ENCODE measurements at regions not wholly inside any gene's neighbourhood (a gene's known extent, or its start where the extent isn't known, plus 50 kb on each side); places are given as distances from the start of the nearest gene placed in this dataset.

DNA sequence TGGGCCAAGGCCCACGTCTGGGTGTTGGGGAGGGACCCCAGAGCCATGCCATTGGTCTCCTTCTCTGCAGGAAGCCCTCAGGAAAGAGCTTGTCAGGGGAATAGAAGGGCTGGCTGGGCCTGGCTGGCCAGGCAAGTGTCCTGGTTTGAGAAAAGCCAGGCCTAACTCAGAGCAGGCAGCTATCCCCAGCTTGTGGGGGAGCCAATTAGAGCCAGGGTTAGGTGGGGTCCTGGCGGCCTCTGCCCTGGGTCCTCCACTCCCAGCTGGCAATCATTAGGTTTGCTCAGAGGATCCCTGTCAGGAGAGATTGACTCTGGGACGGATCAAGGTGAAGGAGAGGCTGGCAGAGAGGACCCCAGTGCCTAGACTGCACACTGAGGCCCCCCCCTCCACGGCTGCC, 64.8 kb downstream of the PJA1 start:
- TF ChIP-seq, protein P1, sequence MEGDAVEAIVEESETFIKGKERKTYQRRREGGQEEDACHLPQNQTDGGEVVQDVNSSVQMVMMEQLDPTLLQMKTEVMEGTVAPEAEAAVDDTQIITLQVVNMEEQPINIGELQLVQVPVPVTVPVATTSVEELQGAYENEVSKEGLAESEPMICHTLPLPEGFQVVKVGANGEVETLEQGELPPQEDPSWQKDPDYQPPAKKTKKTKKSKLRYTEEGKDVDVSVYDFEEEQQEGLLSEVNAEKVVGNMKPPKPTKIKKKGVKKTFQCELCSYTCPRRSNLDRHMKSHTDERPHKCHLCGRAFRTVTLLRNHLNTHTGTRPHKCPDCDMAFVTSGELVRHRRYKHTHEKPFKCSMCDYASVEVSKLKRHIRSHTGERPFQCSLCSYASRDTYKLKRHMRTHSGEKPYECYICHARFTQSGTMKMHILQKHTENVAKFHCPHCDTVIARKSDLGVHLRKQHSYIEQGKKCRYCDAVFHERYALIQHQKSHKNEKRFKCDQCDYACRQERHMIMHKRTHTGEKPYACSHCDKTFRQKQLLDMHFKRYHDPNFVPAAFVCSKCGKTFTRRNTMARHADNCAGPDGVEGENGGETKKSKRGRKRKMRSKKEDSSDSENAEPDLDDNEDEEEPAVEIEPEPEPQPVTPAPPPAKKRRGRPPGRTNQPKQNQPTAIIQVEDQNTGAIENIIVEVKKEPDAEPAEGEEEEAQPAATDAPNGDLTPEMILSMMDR (IDR thresholded peaks at IDR 0.05), result no peak
- H3K4me3 ChIP-seq (ENCODE audit: low read length), result no peak overlapping the region
- no peaks in the 10 kb centered on the region for H3K36me3 ChIP-seq (ENCODE audit: insufficient read depth, low read length)
- H3K4me1 Mint-ChIP-seq (ENCODE audit: low read depth), result no peaks in the 10 kb centered on the region
- ATAC-seq (ENCODE audit: poor library complexity) (no peak), DNase-seq (no peak)
- ChIA-PET POLR2A (no interaction called here), CTCF (no interaction called here)
- no peaks in the 10 kb centered on the region for H3K27me3 ChIP-seq (ENCODE audit: control insufficient read depth in 1 of 2, insufficient read depth in 2 of 2, low read length in 2 of 2)
- no peaks in the 10 kb centered on the region for H3K27me3 Mint-ChIP-seq
- no peaks in the 10 kb centered on the region for H3K36me3 Mint-ChIP-seq (ENCODE audit: low read depth)
- H3K9me3 Mint-ChIP-seq, result no peaks in the 10 kb centered on the region
- H3K9me3 ChIP-seq (ENCODE audit: control insufficient read depth in 1 of 2, insufficient read depth in 1 of 2, low read length in 2 of 2), result no peaks in the 10 kb centered on the region
- no peak overlapping the region for H3K27ac Mint-ChIP-seq
- intact Hi-C loops (cut with DNase I, micrococcal nuclease), result no loop called here
- no peak overlapping the region for H3K4me3 Mint-ChIP-seq
- no peak overlapping the region for H3K27ac ChIP-seq (ENCODE audit: low read depth in 1 of 2, low read length in 2 of 2)
- no peaks in the 10 kb centered on the region for H3K4me1 ChIP-seq (ENCODE audit: insufficient read depth, low read length)

DNA sequence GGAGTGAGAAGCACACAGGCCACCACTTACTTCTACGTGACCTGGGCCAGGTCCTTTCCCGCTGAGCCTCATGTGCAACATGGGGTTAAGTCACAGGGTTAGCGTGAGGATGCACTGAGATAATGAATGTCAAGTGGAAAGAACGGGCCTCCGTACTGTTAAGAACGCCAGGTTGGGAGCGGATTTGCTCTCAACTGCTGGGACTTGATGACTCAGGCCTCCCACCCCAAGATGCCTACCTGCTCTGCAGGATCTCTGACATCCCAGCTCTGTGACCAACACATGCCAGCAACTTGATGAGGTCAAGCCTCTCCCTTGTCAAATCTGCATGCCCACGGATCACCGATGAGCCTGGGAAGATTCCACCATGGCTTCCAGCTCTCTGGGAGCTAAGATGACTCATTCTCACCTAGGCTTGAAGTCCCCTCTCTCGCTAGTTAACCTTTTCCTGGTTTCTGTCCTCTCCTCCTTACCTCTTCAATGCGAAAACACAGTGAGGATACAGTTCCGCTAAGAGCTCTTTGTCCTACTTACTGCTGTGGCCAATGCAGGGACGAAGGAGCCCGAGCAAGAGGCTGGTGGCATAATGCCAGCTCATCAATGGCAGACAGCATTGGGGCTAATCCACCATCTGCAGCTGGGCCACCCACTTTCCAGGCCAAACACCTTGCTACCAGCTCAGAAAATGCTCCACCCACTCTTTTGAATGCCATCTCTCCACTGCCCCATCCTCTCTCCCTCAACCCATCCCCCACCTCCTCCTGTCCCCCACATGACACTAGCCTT, 67.6 kb downstream of the PJA1 start:
- H3K4me3 Mint-ChIP-seq, result no peak overlapping the region
- Histone ChIP-seq H3K36me3 (ENCODE audit: insufficient read depth, low read length) (no peaks in the 10 kb centered on the region), H3K9me3 (ENCODE audit: control insufficient read depth in 1 of 2, insufficient read depth in 1 of 2, low read length in 2 of 2) (no peaks in the 10 kb centered on the region), H3K27ac (ENCODE audit: low read depth in 1 of 2, low read length in 2 of 2) (no peak overlapping the region), H3K4me1 (ENCODE audit: insufficient read depth, low read length) (no peaks in the 10 kb centered on the region), H3K27me3 (ENCODE audit: control insufficient read depth in 1 of 2, insufficient read depth in 2 of 2, low read length in 2 of 2) (no peaks in the 10 kb centered on the region), H3K4me3 (ENCODE audit: low read length) (no peak overlapping the region)
- POLR2A ChIA-PET, result no interaction called here
- H3K27ac Mint-ChIP-seq, result no peak overlapping the region
- H3K4me1 Mint-ChIP-seq (ENCODE audit: low read depth), result no peaks in the 10 kb centered on the region
- H3K27me3 Mint-ChIP-seq, result no peaks in the 10 kb centered on the region
- ATAC-seq (ENCODE audit: poor library complexity) (no peak), DNase-seq (no peak)
- CTCF ChIA-PET, result no interaction called here
- TF ChIP-seq, protein P1 (IDR thresholded peaks at IDR 0.05), result no peak
- no peaks in the 10 kb centered on the region for H3K36me3 Mint-ChIP-seq (ENCODE audit: low read depth)
- intact Hi-C loops (cut with DNase I, micrococcal nuclease), result loop anchor here in 1 of 2 experiments (10.0 kb wide), 1 partner anchor 187 kb away; no protein-coding TSS in a partner anchor
- no peaks in the 10 kb centered on the region for H3K9me3 Mint-ChIP-seq

DNA sequence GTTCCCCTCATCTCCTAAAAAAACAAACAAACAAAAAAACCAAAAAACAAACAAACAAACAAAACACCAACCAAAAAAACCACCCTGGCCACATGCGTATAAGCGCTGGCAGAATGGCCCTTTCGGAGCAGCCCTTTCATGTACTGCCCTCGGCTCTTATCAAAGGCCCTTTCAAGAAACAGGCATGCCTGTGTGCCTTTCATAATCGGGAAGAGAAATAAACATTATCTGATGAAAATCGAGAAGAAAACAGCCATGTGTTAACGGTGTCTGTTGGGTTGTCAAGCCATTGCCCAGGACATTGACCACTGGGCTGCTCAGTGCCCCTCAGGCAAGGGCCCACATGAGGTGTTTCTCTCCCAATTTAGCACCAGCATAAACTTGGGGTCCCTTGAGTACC, 68.3 kb downstream of the PJA1 start:
- no peak for DNase-seq
- CTCF ChIA-PET, result no interaction called here

More for the DNA sequence above, 68.3 kb downstream of the PJA1 start:
- no peak overlapping the region for H3K27ac Mint-ChIP-seq
- Histone ChIP-seq H3K9me3 (ENCODE audit: control insufficient read depth in 1 of 2, insufficient read depth in 1 of 2, low read length in 2 of 2) (no peaks in the 10 kb centered on the region), H3K4me3 (ENCODE audit: low read length) (no peak overlapping the region), H3K27ac (ENCODE audit: low read depth in 1 of 2, low read length in 2 of 2) (no peak overlapping the region), H3K36me3 (ENCODE audit: insufficient read depth, low read length) (no peaks in the 10 kb centered on the region), H3K27me3 (ENCODE audit: control insufficient read depth in 1 of 2, insufficient read depth in 2 of 2, low read length in 2 of 2) (no peaks in the 10 kb centered on the region), H3K4me1 (ENCODE audit: insufficient read depth, low read length) (no peaks in the 10 kb centered on the region)
- H3K4me3 Mint-ChIP-seq, result no peak overlapping the region
- intact Hi-C loops (cut with DNase I, micrococcal nuclease), result loop anchor here in 1 of 2 experiments (10.0 kb wide), 1 partner anchor 188 kb away; no protein-coding TSS in a partner anchor
- POLR2A ChIA-PET, result no interaction called here
- H3K9me3 Mint-ChIP-seq, result no peaks in the 10 kb centered on the region
- H3K4me1 Mint-ChIP-seq (ENCODE audit: low read depth), result no peaks in the 10 kb centered on the region
- H3K36me3 Mint-ChIP-seq (ENCODE audit: low read depth), result no peaks in the 10 kb centered on the region
- TF ChIP-seq, protein P1 (IDR thresholded peaks at IDR 0.05), result no peak
- no peak for ATAC-seq (ENCODE audit: poor library complexity)
- no peaks in the 10 kb centered on the region for H3K27me3 Mint-ChIP-seq
